ENCODE measurements at regions not wholly inside any gene's neighbourhood (a gene's known extent, or its start where the extent isn't known, plus 50 kb on each side); places are given as distances from the start of the nearest gene placed in this dataset.
A peak's percentile ranks its signal among the peaks of the same experiment; 100 is the strongest.

GRCh38 chr6:100084991-100085364, 91.0 kb upstream of the MCHR2 start:
- TF ChIP-seq CTCF (IDR thresholded peaks at IDR 0.05): no peak
- DNase-seq: no peak
- no peaks in the 10 kb centered on the region for H3K4me1 ChIP-seq (ENCODE audit: low read depth)
- no peaks in the 10 kb centered on the region for H3K36me3 ChIP-seq (ENCODE audit: low read depth)
- H3K9me3 ChIP-seq: no peaks in the 10 kb centered on the region
- intact Hi-C loops (cut with DNase I, micrococcal nuclease): no loop called here
- H3K4me3 ChIP-seq: no peak overlapping the region
- ATAC-seq: no peak

- Histone ChIP-seq H3K4me1 (ENCODE audit: low read depth) (no peaks in the 10 kb centered on the region), H3K36me3 (ENCODE audit: low read depth) (no peaks in the 10 kb centered on the region), H3K4me3 (no peak overlapping the region), H3K9me3 (no peaks in the 10 kb centered on the region)
- DNase-seq (no peak), ATAC-seq (no peak)
- no peak for TF ChIP-seq CTCF (IDR thresholded peaks at IDR 0.05)
- intact Hi-C loops (cut with DNase I, micrococcal nuclease): no loop called here
Observed at GRCh38 chr6:100084316-100084990, 90.4 kb upstream of the MCHR2 start.

GRCh38 chr6:100078509-100078908, 84.5 kb upstream of the MCHR2 start:
- Histone ChIP-seq H3K4me1 (ENCODE audit: low read depth) (no peaks in the 10 kb centered on the region), H3K9me3 (no peaks in the 10 kb centered on the region), H3K4me3 (no peak overlapping the region), H3K36me3 (ENCODE audit: low read depth) (no peaks in the 10 kb centered on the region)
- ATAC-seq: peak; percentile 54
- intact Hi-C loops (cut with DNase I, micrococcal nuclease): no loop called here
- peak in 1 of 3 donors; percentile 4 for DNase-seq
- no peak for TF ChIP-seq CTCF (IDR thresholded peaks at IDR 0.05)

- H3K4me1 ChIP-seq (ENCODE audit: low read depth): no peaks in the 10 kb centered on the region
- H3K9me3 ChIP-seq: peaks cover 9% of the 10 kb centered on the region
- DNase-seq (no peak), ATAC-seq (no peak)
- intact Hi-C loops (cut with DNase I, micrococcal nuclease): no loop called here
- H3K4me3 ChIP-seq: no peak overlapping the region
- no peak for TF ChIP-seq CTCF (IDR thresholded peaks at IDR 0.05)
- H3K36me3 ChIP-seq (ENCODE audit: low read depth): no peaks in the 10 kb centered on the region
Observed at GRCh38 chr6:100065348-100065747, 71.3 kb upstream of the MCHR2 start.

- Histone ChIP-seq H3K9me3 (no peaks in the 10 kb centered on the region), H3K4me3 (no peak overlapping the region), H3K4me1 (ENCODE audit: low read depth) (no peaks in the 10 kb centered on the region), H3K36me3 (ENCODE audit: low read depth) (no peaks in the 10 kb centered on the region)
- no peak for TF ChIP-seq CTCF (IDR thresholded peaks at IDR 0.05)
- ATAC-seq (no peak), DNase-seq (no peak)
- intact Hi-C loops (cut with DNase I, micrococcal nuclease): no loop called here
Observed at GRCh38 chr6:100062621-100063020, 68.6 kb upstream of the MCHR2 start.

GRCh38 chr6:100057941-100058340, 63.9 kb upstream of the MCHR2 start:
- Histone ChIP-seq H3K9me3 (no peaks in the 10 kb centered on the region), H3K4me1 (ENCODE audit: low read depth) (no peaks in the 10 kb centered on the region), H3K4me3 (no peak overlapping the region), H3K36me3 (ENCODE audit: low read depth) (no peaks in the 10 kb centered on the region)
- ATAC-seq: no peak
- TF ChIP-seq CTCF (IDR thresholded peaks at IDR 0.05): no peak
- DNase-seq: no peak
- intact Hi-C loops (cut with DNase I, micrococcal nuclease): no loop called here

Measured in mucosa of descending colon (tissue), 3 donors.